Smooth muscle cell (in vitro differentiated cells): ENCODE measurements at regions not wholly inside any gene's neighbourhood (a gene's known extent, or its start where the extent isn't known, plus 50 kb on each side); places are given as distances from the start of the nearest gene placed in this dataset.
A peak's percentile ranks its signal among the peaks of the same experiment; 100 is the strongest.
"Not testable (repeated sequence)": the region's sequence is repeated elsewhere in the genome, so short reads cannot be mapped to it uniquely, and the experiment has no call there.

Source experiments
- DNase-seq: peaks from one replicate; lab custom pipeline; 2025; ENCODE audit not compliant: unreplicated experiment; lab: John Stamatoyannopoulos, UW
- H2AFZ ChIP-seq: fragments of 200-600 bp; sonication (generic); 2 replicates; pipeline ENCODE4 v1.6.0; 2016; ENCODE audit warnings: antibody characterized with exemption, low read depth, mild to moderate bottlenecking
- H3F3A ChIP-seq: fragments of 200-600 bp; sonication (generic); 2 replicates; pipeline ENCODE4 v1.6.0; 2017; ENCODE audit warnings: antibody characterized with exemption, low read depth
- H3K27ac ChIP-seq: fragments of 200-600 bp; sonication (generic); 2 replicates; pipeline ENCODE4 v1.5.1; 2016; ENCODE audit warnings: low read depth, mild to moderate bottlenecking
- H3K27me3 ChIP-seq: fragments of 200-600 bp; sonication (generic); 2 replicates; pipeline ENCODE4 v1.6.1; 2016; ENCODE audit warnings: low read depth, mild to moderate bottlenecking
- H3K36me3 ChIP-seq: fragments of 200-600 bp; sonication (generic); 2 replicates; pipeline ENCODE4 v1.5.1; 2016; ENCODE audit warnings: low read depth
- H3K4me1 ChIP-seq: fragments of 200-600 bp; sonication (generic); 2 replicates; pipeline ENCODE4 v1.5.1; 2016; ENCODE audit warnings: low read depth
- H3K4me2 ChIP-seq: fragments of 200-600 bp; sonication (generic); 2 replicates; pipeline ENCODE4 v1.6.0; 2016; ENCODE audit warnings: mild to moderate bottlenecking
- H3K4me3 ChIP-seq: fragments of 200-600 bp; sonication (generic); 2 replicates; pipeline ENCODE4 v1.5.1; 2016; ENCODE audit warnings: mild to moderate bottlenecking
- H3K79me2 ChIP-seq: fragments of 200-600 bp; sonication (generic); 2 replicates; pipeline ENCODE4 v1.6.0; 2016; ENCODE audit warnings: low read depth, mild to moderate bottlenecking
- H3K9ac ChIP-seq: fragments of 200-600 bp; sonication (generic); 2 replicates; pipeline ENCODE4 v1.6.0; 2016; ENCODE audit warnings: low read depth
- H3K9me3 ChIP-seq: fragments of 200-600 bp; sonication (generic); replicated peaks from 2 replicates; pipeline ENCODE4 v1.5.1; 2016; ENCODE audit warnings: low read depth
- H4K20me1 ChIP-seq: fragments of 200-600 bp; sonication (generic); 2 replicates; pipeline ENCODE4 v1.6.0; 2016; ENCODE audit warnings: low read depth
- CTCF ChIP-seq: fragments of 200-600 bp; sonication (generic); IDR thresholded peaks from 2 replicates; pipeline ENCODE4 v1.5.1; 2017; ENCODE audit warnings: borderline replicate concordance, mild to moderate bottlenecking, antibody characterized with exemption; ENCODE audit not compliant: insufficient read depth, poor library complexity, severe bottlenecking
- WGBS: methylation state at CpG from one replicate; pipeline ENCODE4 v1.1.7; 2016; ENCODE audit warnings: low lambda C conversion rate; 5-methylcytosine and 5-hydroxymethylcytosine counted together

DNA sequence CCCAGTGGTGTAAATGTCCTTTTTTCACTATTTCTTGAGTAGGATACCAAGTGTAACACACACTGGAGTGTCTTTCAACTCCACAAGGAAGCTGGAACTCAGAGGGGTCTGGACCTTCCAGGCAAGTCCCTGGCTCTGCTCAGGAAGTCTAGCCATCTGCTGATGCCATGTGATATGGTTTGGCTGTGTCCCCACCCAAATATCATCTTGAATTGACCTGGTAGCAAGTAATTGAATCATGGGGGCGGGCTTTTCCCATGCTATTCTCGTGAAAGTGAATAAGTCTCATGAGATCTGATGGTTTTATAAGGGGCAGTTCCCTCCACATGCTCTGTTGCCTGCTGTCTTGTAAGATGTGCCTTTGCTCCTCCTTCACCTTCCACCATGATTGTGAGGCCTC, 99.4 kb upstream of the CDC42EP3 start:
- Histone ChIP-seq H3K36me3 (no peaks in the 10 kb centered on the region), H4K20me1 (no peaks in the 10 kb centered on the region), H3K27ac (peak overlapping the region; percentile 80), H3K4me1 (peaks cover 21% of the 10 kb centered on the region), H3K79me2 (no peaks in the 10 kb centered on the region), H2AFZ (no peak overlapping the region), H3K27me3 (no peaks in the 10 kb centered on the region), H3F3A (peaks cover 36% of the 10 kb centered on the region), H3K9ac (no peak overlapping the region), H3K4me2 (peak overlapping the region; percentile 27), H3K9me3 (no peaks in the 10 kb centered on the region), H3K4me3 (no peak overlapping the region)
- no peak for DNase-seq
- 95% methylated on average over 2 of the region's 2 CpGs for WGBS
- no peak for TF ChIP-seq CTCF

- H3K27me3 ChIP-seq = no peaks in the 10 kb centered on the region
- 0% methylated on average over 3 of the region's 3 CpGs for WGBS
- peaks cover 40% of the 10 kb centered on the region for H3F3A ChIP-seq
- no peaks in the 10 kb centered on the region for H3K36me3 ChIP-seq
- H3K79me2 ChIP-seq = no peaks in the 10 kb centered on the region
- H3K9me3 ChIP-seq = no peaks in the 10 kb centered on the region
- no peak for TF ChIP-seq CTCF
- H3K9ac ChIP-seq = peak overlapping the region; percentile 8
- H3K4me2 ChIP-seq = peak overlapping the region; percentile 55
- peak overlapping the region; percentile 12 for H2AFZ ChIP-seq
- no peak overlapping the region for H3K4me3 ChIP-seq
- DNase-seq = no peak
- H3K4me1 ChIP-seq = peaks cover 19% of the 10 kb centered on the region
- H3K27ac ChIP-seq = peak overlapping the region; percentile 80
- no peaks in the 10 kb centered on the region for H4K20me1 ChIP-seq
Observed at GRCh38 chr2:37771600-37772088, 100.2 kb upstream of the CDC42EP3 start.

GRCh38 chr2:37773371-37774130, 102.1 kb upstream of the CDC42EP3 start:
- no peak overlapping the region for H3K4me3 ChIP-seq
- H3K27ac ChIP-seq = peak overlapping the region; percentile 92
- no peak overlapping the region for H3K9ac ChIP-seq
- peak overlapping the region; percentile 40 for H2AFZ ChIP-seq
- H3F3A ChIP-seq = peaks cover 47% of the 10 kb centered on the region
- H3K4me1 ChIP-seq = peaks cover 15% of the 10 kb centered on the region
- no peaks in the 10 kb centered on the region for H4K20me1 ChIP-seq
- no peaks in the 10 kb centered on the region for H3K9me3 ChIP-seq
- no peak for TF ChIP-seq CTCF
- 62% methylated on average over 8 of the region's 8 CpGs for WGBS
- H3K36me3 ChIP-seq = no peaks in the 10 kb centered on the region
- H3K4me2 ChIP-seq = peak overlapping the region; percentile 31
- H3K27me3 ChIP-seq = no peaks in the 10 kb centered on the region
- H3K79me2 ChIP-seq = no peaks in the 10 kb centered on the region
- DNase-seq = no peak

GRCh38 chr2:37774171-37774944, 102.9 kb upstream of the CDC42EP3 start:
- peak overlapping the region; percentile 40 for H2AFZ ChIP-seq
- H3K36me3 ChIP-seq, H4K20me1 ChIP-seq, H3K9me3 ChIP-seq, DNase-seq, H3K4me3 ChIP-seq, H3K27me3 ChIP-seq, H3K79me2 ChIP-seq, H3K9ac ChIP-seq: not testable (repeated sequence)
- H3F3A ChIP-seq = peaks cover 48% of the 10 kb centered on the region
- WGBS = 30% methylated on average over 6 of the region's 6 CpGs
- peak overlapping the region; percentile 31 for H3K4me2 ChIP-seq
- H3K4me1 ChIP-seq = peaks cover 17% of the 10 kb centered on the region
- H3K27ac ChIP-seq = peak overlapping the region; percentile 92
